MV-4-11 (cell line): ENCODE measurements at regions not wholly inside any gene's neighbourhood (a gene's known extent, or its start where the extent isn't known, plus 50 kb on each side); places are given as distances from the start of the nearest gene placed in this dataset.
"Not testable (repeated sequence)": the region's sequence is repeated elsewhere in the genome, so short reads cannot be mapped to it uniquely, and the experiment has no call there.

Experiments
- DNase-seq: peaks from one replicate; lab custom pipeline; 2025; lab: John Stamatoyannopoulos, UW

- no peak for DNase-seq
Measured at GRCh38 chr4:79547851-79548250, 139.8 kb upstream of the GK2 start.

DNA sequence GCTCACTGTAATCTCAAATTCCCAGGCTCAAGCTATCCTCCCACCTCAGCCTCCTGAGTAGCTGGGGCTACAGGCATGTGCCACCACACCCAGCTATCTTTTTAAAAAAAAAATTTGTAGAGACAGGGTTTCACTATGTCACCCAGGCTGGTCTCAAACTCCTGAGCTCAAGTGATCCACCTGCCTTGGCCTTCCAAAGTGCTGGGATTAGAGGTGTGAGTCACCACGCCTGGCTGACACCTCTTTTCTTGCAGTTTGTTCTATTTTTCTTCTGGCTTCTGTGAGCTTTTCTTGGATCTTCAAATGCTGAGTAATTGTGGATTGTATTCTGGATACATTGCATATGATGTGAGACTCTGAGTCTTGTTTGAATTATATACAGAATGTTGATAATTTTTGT is 137.3 kb upstream of the GK2 start:
- not testable (repeated sequence) for DNase-seq

DNA sequence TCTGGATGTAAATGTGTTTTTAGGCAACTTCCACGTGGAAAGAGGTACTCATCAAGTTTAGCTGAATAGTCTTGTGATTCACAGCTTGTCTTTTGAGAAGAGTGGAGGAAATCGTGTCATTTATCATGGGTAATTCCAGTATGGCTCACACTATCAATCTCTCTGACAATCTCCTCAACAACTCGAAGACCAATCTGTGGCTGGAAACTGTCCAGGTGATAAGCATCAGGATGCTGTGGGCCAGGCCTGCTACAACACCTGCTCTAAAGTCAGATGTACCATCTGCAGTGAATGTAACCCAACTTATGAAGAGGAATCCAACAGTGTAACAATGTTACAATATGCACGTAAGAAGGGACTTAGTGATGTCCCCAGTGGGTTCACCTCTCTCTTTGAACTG is 132.1 kb upstream of the GK2 start:
- no peak for DNase-seq

- no peak for DNase-seq
Measured at GRCh38 chr4:79535516-79535915, 127.5 kb upstream of the GK2 start.

DNA sequence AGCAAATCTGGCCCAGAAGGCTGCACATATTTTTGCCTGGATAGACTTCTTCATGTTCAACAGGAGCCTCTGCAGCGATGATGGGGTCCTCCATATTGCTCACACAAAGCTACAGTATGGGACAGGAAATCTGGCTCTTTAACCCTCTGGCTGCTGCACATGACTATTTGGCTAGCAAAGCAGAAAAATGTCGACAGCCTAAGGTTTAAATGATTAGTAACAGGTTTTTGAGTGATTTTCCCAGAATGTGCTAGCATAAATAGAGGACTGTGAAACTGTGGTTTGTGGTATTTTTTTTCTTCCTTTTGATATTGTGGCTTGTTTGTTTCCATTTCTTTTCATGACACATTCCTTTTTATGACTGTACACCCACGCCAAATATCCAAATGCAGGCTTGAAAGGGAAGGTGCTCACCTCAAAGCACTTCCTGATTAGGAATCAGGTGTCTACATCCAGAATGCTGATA is 120.2 kb upstream of the GK2 start:
- DNase-seq, result peak; percentile 32

GRCh38 chr4:79526641-79527565 is 118.9 kb upstream of the GK2 start:
- no peak for DNase-seq

DNA sequence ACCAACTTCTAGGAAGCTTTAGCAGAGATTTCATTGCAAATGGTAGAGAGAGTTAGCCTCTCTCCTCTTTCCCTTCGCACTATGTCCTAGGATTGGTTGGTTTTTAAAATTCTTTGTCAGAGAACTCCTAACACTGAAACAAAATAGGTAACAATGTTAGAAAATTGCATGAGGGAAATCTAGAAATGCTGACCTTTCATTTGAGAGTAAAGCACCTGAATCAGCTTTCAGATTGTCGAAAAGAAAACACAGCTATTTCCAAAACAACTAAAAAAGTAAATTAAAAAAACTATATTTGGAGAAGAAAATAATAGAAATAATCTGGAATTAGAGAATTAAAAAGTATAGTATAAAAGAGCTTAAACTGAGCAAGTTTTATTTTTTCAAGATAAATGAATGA is 108.1 kb upstream of the GK2 start:
- DNase-seq, result no peak

DNA sequence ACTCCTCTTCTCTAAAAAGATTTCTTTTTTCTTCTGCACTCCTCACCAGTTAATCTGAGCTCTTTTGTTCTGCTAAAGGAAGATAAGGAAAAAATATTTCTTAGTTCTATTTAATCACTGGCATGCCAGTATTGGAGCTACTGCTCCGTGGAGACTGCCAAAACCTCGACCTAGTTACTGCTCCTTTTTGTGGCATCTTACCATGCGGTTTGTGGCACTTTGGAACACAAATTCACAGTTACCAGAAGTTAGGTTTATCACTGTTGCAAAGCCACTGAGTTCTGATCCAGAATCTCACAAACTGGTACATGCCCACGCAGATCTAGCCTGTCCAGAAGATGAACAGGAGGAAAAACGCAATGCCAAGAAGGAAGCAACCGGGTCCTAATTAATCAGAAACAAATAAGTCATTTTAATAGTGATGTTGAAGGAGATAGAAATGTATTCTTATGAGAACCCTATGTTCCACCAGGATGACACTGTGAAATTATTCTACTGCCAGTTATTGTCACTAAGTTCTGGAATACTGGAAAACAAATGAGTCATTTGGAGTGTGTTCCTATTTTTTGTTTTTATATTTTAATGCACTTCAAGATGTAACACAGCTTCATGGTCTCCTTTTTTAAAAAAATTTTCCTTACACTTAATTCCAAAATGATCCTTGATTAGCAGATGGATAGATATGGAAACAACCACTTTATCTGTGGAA is 106.7 kb upstream of the GK2 start:
- DNase-seq, result no peak

GRCh38 chr4:79513576-79513975 is 105.5 kb upstream of the GK2 start:
- DNase-seq, result no peak

GRCh38 chr4:79512363-79512762 is 104.3 kb upstream of the GK2 start:
- no peak for DNase-seq

DNA sequence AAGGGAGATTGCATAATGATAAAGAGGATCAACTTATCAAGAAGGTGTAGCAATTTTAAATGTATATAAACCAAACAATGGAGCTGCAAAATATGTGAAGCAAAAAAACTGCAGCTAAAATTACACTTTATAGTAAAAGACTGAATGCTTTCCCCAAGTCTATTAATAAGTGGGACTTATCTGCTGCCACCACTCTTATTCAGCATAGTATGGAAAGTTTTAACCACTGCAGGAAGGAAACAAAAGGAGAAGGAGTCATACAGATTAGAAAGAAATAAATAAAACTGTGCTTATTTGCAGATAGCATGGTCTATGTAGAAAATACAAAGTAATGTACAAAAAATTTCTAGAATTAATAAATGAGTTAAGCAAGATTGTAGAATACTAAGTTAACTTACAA is 94.1 kb upstream of the GK2 start:
- DNase-seq, result no peak

GRCh38 chr4:79498282-79498681 is 90.3 kb upstream of the GK2 start:
- no peak for DNase-seq

- no peak for DNase-seq
Measured at GRCh38 chr4:79497001-79497400, 89.0 kb upstream of the GK2 start.

DNA sequence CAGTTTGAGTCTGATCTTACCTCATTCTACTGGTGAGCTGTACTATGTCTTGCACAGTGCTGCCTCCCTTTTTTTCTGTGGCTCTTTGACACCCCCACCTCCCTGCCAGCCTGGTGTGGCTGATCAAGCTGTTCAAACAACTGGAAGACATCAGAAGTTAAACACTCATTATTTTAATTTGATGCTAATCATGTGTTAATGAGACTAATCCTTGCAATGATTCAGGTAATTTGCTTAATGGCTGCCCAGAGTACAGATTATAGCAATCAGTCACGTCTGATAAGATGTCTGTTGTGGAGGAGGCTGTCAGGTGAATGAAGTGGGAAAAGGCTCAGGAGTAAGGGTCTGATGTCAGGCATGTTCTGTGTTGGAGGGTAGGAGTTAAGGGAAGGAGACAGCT is 87.4 kb upstream of the GK2 start:
- no peak for DNase-seq

DNA sequence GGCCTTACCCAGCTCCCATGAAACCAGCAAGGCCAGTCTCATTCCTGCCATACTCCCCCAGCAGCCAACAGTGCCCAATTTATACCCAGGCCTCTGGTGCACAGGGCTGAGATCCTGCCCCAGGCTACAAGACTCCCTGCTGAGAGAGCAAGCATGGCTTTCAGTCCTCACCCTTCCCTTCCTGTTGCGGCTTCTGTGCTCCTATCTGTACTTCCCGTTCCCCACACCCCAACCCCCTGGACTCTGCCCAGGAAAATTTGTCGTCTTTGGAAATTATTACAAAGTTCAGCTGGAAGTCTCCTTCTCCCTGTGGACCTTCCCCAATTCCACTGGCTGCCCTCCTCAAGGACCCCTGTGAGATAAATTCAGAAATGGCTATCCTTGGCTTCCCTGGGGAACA is 84.1 kb upstream of the GK2 start:
- no peak for DNase-seq

GRCh38 chr4:79489506-79489905 is 81.5 kb upstream of the GK2 start:
- no peak for DNase-seq

DNA sequence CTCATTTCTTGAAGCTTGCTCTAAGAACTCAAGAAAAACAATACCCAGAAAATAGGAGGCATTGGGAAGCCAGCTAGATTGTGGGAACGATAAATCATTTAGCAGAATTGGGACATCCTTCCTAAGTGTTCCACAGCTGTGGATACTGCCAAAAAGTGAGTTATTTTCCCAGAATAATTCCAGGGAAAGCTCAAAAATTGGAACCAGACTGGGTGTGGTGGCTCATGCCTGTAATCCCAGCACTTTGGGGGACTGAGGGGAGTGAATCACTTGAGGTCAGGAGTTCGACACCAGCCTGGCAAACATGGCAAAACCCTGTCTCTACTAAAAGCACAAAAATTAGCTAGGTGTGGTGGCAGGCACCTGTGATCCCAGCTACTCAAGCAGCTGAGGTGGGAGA is 68.2 kb upstream of the GK2 start:
- no peak for DNase-seq

DNA sequence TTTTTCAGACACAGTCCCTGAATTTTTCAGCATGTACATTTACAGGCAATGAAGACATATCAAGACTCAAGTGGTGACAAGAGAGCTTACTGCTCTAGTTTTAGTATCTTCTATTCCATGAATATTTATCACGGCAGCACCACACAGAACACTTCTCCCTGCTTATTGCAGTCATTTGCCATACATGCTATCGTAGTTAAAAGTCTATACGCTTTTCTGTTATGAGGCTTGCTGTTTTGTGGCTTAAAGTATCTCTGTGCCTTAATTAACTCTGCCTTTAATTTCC is 65.4 kb upstream of the GK2 start:
- DNase-seq, result no peak

GRCh38 chr4:79472693-79473438 is 64.8 kb upstream of the GK2 start:
- no peak for DNase-seq

DNA sequence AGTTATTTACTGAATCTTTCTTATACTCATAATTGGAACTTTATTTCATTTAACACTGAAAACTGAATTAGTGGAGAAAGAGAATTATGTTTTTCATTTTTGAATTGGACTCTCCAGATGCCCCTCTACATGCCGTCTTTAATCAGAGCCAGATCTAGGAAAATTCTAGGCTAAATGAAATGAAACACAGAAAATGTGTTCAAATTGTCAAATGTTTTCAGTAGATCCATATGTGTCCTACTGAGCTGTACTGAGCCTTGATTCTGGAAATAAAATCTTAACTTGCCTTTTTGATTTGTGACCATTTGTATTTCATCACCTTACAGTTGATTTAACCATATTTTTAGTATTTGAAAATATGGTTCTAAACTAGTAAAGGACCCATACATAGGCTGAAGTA is 64.0 kb upstream of the GK2 start:
- no peak for DNase-seq

- no peak for DNase-seq
Measured at GRCh38 chr4:79471309-79471708, 63.3 kb upstream of the GK2 start.

DNA sequence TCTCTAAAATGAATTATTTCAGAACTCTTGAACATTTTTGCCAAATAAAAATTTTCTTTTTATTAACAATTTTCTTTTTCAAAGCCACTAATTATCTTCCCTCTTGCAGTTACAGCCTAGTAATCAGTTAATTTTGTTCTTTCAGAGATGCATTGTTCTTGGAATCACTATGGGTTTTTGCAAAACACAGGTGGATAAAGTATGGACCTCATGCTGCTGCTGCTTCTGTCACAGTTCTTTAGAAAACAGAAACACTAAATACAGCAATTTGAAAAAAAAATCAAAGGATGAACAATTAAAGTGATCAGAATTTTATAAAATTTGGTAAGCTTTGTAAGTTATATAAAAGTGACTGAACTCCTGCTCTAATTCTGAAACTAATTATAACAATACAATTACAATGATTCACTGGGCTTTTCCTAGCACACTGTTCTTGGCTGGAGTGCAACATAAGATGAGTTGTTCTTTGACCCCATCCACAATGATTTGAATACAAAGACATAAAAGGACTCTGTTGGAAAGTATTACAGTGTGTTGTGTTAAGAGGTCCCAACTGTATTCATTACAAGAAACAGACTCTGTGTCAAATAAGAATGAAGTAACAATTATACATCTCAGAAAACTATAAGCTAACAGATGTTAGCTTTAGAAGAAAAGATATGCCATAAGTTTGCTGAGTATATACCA is 59.4 kb upstream of the GK2 start:
- no peak for DNase-seq
